ENCODE measurements at regions not wholly inside any gene's neighbourhood (a gene's known extent, or its start where the extent isn't known, plus 50 kb on each side); places are given as distances from the start of the nearest gene placed in this dataset.
"Not testable (repeated sequence)": the region's sequence is repeated elsewhere in the genome, so short reads cannot be mapped to it uniquely, and the experiment has no call there.

DNA sequence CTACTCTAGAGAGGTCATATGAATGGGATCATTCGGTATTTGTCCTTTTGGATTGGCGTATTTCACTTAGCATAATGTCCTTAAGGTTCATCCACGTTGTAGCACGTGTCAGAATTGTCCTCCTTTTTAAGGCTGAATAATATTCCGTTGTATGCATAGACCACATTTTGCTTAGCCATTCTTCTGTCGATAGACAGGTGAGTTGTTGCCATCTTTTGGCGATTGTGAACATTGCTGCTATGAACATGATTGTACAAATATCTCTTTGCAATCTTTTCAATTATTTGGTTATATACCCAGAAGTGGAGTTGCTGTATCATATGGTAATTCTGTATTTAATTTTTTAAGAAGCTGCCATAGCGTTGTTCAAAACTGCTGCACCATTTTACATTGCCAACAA, 52.4 kb upstream of the GOLGA8J start:
- no peak for DNase-seq
- intact Hi-C loops (cut with DNase I): no loop called here

DNA sequence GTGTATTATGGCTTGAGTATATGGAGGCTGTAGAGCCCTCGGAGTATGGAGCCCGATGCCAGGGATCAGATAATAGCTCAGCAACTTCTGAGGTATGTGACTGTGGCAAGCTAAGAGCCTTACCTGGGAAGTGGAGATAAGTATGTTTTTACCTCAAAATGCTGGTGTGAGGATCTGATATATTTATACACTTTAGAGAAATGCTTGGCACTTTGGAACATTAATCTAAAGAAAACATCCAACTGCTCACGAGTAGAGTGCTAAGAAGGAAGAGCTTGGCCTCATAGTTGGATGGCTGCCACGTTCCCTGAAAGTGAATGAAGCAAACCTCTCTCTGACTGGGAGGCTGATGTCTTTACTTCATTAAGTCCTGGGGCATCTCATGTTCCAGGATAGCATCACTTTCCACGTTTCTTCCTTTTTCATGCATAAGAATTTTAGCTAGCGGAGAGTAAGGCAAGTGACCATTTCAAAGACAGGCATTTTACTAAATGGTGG, 58.9 kb upstream of the GOLGA8J start:
- intact Hi-C loops (cut with DNase I): no loop called here
- DNase-seq: peak in 1 of 10 donors; percentile 42

DNA sequence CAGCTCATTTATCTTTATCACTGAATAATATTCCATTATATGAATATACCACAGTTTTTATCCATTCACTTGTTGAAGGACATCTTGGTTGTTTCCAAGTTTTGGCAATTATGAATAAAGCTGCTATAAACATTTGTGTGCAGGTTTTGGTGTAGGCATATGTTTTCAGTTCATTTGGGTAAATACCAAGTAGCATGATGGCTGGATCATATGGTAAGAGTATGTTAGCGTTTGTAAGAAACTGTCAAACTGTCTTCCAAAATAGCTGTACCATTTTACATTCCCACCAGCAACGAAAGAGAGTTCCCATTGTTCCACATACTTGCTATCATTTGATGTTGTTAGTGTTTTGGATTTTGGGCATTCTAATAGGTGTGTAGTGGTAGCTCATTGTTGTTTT, 72.0 kb upstream of the GOLGA8J start:
- no peak for DNase-seq
- intact Hi-C loops (cut with DNase I): no loop called here

DNA sequence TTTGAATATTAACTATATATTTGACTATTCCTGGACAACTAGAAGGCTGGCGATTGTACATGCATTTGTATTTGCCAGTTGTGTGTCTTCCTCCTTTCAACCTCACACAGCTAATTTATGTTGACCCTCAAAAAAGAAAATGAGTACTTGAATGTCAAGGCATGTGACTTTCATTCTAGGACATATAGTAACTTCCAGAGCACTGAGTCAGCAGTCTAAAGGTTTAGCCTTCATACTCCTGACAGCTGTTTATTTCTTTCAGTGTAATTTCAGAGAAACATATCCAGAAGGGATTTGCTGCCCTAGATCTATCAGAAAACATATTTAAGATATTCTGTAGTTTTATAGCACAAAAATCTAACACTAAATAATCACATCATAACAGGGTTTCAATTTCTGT, 74.6 kb upstream of the GOLGA8J start:
- intact Hi-C loops (cut with DNase I): no loop called here

DNA sequence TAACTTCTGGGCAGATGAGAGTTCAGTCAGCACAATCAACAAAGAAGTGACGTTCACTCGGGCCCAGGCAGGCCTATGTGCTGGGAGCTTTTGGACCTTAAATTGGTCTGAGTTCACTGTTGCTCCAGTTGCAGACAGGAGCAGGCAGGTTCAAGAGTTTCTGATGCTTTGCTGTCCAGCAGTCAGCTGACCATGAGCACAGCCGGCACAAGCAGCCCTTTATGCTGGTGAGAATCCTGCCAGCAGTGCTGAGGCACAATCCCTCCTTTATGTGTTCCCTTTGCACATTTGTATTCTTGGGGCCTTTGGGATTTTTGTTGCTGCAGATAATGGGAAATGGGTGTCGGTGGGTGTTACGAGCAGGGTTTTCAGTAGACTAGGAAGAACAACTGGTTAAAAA, 81.2 kb upstream of the GOLGA8J start:
- DNase-seq: peak; percentile 78 to 98 (median 87)
- intact Hi-C loops (cut with DNase I): loop anchor here (5.0 kb wide), 1 partner anchor 41 kb away; no protein-coding TSS in a partner anchor

More for the DNA sequence above, 74.6 kb upstream of the GOLGA8J start:
- no peak for DNase-seq

DNA sequence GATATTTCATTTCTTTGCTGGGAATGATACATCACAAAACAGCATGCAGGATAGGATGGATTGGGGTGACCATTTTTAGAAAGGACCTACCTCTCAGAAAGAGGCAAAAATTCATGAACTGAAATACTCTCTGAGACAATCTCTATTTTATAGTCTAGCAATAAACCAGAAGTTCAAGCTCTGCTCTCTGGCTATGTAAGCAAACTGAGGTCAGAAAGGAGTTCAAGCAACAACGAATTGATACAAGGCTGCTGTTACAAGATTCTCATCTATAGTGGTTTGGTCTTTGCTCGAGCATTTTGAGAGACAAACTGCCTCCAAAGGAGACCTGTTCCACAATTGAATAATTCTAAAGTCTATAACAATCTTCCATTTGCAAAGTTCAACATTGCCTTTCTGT, 84.7 kb upstream of the GOLGA8J start:
- intact Hi-C loops (cut with DNase I): no loop called here
- no peak for DNase-seq

DNA sequence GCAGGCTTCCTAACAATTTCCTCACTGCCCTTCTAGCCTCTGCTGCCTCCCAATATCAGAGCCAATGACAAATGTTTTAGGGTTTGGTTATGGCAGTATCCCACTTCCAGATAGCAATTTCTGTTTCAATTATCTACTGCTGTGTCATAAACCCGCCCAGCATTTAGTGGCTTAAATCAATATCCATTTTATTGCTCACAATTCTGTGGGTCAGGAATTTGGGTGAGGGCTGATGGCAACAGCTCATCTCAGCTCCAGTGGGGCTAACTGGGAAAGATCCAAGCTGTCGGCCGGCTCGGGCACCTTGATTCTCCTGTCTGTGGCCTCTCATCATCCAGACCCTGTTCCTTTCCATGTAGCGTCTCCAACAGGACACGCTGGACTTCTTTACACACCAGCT, 85.3 kb upstream of the GOLGA8J start:
- intact Hi-C loops (cut with DNase I): no loop called here

DNA sequence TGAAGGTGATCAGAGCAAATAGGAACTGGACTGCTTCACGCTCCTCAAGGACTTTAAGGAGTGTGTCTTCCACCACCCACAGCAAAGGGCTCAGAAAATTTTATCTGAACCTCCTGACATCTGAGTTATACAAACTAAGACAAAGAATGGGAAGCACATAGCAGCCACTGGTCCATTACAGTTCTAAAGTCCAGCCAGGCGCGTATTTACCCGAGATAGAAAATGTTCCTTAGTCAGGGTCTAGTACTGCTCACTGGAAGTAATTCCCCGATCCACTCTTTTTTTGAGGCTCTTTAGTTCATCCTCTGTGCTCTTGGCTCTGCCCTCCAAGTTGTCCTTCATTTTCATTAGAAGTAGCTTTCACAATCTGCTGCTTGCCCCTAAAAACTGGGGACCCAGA, 88.5 kb upstream of the GOLGA8J start:
- intact Hi-C loops (cut with DNase I): no loop called here
- no peak for DNase-seq

More for the DNA sequence above, 85.3 kb upstream of the GOLGA8J start:
- no peak for DNase-seq

DNA sequence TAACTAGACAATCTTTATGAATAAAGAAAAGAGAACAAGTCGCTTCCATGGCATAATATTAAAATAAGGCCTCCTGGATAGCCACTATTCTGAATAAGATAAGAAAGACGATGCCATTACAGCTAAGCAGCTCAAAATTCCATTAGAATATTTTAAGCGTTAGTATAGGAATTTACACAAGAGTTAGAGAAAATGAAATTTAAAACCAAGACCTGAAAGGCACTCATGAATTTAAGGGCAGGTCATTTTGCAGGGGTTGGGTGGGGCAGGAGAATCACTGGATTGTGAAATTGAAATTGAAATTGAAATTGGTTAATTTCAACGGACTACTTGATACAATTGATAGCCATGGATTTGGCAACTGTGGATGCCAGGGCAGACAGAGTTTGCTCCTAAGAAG, 91.8 kb upstream of the GOLGA8J start:
- intact Hi-C loops (cut with DNase I): no loop called here
- no peak for DNase-seq

DNA sequence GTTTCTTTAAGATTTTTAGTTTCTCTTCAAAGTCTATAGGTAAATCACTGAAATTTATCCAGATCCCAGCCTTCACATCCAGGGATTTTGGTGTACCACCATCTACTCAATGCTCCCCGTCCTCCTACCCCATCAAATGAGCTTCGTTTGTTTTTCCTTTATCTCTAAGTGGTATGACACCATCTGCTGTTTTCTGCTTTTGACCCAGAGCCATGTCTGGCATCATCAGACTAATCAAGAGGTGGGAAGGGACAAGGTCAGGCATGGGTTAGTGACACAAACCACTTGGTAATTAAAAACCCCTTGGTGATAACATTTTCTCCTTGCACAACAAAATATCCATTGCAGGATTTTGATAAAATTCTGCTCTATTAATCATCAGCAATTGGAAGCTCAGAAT, 92.7 kb upstream of the GOLGA8J start:
- no peak for DNase-seq

DNA sequence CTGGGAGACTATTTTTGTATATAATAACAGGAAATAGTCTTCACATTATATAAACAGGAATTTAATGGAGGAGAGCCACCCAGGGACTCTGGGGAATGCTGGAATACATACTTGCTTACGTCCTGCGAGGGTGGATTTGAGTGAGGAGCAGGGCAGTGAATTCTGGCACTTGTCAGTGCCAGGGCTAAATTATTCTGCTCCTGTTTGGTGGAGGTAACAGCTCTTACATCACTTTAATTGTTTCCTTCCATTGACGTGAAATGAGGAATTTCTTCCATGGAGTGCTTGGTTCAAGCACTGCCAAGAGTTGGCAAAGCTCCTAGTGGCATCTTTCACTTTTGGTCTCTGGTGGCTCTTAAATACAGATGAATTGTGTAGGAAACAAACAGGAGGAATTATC, 94.1 kb upstream of the GOLGA8J start:
- DNase-seq: no peak
- intact Hi-C loops (cut with DNase I): no loop called here

More for the DNA sequence above, 92.7 kb upstream of the GOLGA8J start:
- intact Hi-C loops (cut with DNase I): no loop called here

DNA sequence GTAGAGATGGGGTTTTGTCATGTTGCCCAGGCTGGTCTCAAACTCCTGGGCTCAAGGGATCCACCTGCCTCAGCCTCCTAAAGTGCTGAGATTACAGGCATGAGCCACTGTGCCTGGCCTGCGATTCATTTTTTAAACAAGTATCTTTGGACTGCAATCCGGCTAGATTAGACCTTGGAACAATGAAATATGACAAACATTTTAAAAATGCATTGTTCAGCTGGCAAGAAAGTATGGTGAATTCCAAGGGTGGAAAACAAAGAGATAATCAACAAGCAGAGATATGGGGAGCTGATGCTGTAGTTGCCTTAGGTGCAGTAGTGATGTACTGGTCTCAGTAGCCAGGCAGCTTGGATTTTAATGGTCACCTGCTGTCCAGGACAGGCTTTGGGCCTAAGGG, 95.8 kb upstream of the GOLGA8J start:
- intact Hi-C loops (cut with DNase I): no loop called here
- DNase-seq: no peak

DNA sequence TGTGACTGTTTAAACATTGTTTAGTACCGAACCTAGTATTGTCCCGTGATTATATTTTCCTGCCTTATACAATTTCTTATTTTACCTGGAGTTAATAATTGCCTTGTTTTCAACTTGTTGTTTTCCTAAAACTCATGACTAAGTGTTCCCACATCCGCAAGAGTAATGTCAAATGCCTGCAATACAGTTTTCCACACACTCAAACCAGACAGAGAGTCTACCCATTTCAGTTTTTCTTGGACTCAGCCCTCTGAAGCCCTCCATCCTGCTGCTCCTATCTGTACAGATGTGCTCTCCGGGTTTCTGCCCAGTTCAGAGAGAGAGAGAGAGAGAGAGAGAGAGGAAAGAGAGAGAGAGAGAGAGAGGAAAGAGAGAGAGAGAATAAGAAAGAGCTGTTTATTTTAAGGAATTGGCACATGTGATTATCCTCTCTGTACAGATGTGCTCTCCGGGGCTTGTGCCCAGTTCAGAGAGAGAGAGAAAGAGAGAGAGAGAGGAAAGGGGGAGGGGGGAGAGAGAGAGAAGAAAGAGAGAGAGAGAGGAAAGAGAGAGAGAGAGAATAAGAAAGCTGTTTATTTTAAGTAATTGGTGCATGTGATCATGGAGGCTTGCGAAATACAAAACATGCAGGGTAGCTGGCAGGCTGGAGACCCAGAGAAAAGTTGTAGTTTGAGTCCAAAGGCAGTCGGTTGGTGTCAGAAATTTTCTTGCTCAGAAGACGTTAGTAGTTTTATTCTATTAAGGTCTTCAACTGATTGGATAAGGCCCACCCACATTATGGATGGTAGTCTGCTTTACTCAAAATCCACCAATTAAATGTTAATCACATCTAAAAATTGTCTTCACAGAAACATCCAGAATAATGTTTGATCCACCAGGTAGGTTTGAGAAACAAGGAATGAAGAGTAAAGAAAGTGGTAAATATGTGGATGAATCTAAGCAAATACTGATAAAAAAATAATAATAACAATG, 104.1 kb upstream of the GOLGA8J start:
- no peak for DNase-seq
- intact Hi-C loops (cut with DNase I): no loop called here

DNA sequence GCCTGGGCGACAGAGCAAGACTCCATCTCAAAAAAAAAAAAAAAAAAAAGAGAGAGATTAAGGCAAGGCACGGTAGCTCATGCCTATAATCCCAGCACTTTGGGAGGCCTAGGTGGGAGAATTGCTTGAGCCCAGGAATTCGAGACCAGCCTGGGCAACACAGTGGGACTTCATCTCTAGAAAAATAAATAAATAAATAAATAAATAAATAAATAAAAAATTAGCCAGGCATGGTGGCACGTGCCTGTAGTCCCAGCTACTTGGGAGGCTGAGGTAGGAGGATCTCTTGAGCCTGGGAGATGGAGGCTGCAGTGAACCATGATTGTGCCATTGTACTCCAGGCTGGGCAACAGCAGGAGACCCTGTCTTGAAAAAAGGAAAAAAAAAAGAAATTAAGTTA, 108.7 kb upstream of the GOLGA8J start:
- DNase-seq; intact Hi-C loops (cut with DNase I): not testable (repeated sequence)

DNA sequence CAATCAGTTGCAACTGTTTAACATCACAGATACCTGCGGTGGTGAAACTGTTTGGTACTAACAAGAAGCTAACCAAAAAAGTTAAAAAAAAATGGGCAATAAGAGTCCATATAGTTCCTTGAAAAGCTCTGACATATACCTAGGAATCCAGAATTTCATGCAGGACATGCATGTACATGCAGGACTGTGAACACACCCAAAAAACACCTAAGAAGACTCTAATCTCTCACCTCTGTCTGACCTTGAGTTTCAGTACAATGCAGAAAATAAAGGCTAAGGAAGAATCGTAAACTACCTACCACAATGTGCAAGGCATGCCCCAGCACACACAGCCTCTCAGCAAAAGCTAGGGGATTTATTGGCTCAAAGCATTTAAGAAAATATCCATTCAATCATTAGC, 110.7 kb upstream of the GOLGA8J start:
- intact Hi-C loops (cut with DNase I): no loop called here
- no peak for DNase-seq

DNA sequence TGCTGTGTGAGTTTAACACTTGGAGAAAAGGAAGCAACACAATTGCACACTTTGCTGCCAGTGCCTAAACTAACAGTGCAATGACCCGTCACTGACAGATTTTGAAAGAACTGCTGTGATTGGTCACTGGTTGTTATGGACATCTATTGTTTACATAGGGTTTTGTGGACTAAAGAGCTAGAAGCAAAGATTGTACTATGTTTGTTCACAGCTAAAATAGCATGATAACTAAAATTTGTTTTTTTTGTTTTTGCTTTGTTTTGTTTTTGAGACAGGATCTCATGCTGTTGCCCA, 112.4 kb upstream of the GOLGA8J start:
- intact Hi-C loops (cut with DNase I): no loop called here
- DNase-seq: no peak

DNA sequence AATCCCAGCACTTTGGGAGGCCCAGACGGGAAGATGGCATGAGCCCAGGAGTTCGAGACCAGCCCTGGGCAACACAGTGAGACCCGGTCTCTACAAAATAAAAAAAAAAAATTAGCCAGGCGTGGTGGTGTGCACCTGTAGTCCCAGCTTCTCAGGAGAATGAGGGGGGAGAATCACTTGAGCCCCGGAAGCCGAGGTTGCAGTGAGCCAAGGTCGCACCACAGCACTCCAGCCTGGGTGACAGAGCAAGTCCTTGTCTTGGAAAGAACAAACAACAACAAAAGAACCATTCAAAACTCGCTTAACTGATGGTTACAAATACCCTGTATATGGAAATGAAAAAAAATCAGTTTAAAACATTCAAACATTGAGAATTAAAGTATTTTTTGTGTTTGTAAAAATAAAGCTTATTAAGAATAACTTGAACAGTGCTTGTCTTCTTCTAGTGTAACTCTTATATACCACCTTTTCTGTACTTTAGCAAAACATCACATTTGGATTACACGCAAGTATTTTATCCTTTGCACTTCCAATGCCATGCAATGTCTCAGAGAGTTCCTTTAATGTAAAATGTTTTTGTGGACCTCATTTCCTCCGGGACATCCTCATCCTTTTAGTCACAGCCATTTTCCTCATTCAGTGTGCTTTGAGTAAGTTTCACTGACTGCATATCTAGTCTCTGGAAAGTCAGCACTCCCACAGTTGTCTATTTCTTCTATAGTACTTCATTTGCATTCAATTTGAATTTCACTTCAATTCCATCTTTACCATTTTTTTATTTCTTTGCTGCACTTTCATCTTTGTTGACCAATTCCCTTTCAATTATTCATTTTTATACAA, 113.0 kb upstream of the GOLGA8J start:
- DNase-seq: peak in 8 of 10 donors; percentile 25 to 89 (median 54)
- intact Hi-C loops (cut with DNase I): no loop called here

DNA sequence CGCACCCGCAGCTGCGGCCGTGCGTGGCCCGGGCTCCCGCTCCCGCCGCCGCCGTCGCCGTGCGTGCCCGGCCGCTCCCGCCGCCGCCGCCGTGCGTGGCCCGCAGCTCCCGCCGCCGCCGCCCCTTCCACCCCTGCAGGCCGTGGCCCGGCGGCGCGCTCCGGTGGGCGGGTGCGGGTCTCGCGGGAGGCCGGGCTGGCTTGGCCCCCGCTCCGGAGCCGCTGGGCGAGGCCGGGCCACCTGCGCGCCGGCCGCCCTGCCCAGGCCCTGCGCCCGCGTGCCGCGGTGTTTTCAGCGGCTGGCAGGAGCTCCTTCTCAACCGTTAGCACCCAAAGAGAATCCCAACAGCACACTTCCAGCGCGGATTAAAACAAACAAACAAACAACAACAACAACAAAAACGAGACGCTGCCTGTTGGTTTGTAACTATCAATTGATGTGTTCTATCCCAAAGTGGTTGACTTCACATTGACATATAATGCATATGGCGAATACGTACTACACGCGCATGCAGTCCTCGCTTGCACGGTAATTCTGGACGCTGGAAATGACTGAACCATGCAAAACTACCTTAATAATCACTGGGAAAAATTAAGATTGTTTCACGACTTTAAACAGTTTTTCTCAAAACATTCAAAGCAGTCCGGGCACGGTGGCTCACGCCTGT, 113.7 kb upstream of the GOLGA8J start:
- intact Hi-C loops (cut with DNase I): no loop called here
- peak in 6 of 10 donors; percentile 14 to 88 (median 45) for DNase-seq

DNA sequence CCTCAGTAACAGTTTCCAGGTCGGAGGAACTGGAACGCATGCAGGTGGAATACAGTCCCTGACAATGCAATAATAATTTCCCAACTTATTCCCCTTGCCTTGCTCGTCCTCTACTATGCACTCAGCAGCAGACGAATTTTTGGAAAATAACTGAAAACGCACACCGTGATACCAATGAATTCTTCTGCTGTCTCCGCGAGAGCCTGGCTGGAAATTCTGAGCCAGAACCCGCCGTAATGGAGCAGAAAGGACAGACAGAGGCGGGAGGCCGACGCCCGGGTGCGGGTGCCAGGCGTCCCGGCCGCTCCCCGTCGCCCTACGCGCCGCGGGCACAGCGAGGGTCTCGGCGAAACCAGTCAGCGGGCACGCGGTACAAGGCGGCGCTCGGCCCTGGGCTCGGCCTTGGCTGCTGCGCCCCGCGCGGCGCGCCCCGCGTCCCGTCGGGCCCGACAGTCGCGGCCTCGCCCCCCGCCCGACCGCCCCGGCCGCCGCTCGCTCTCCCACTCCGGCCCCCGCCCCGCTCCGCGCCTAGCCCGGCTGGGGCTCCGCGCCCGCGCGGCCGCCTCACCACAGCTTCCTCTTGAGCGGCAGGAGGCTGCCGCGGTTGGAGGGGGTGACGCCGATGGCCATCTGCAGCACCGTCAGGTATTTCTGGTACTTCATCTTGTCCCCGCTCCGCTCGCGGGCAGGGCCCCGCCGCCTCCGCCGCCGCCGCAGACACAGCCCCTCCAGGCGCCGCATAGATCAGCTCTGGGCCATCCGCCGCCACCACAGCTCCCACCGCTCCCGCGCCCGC, 114.5 kb upstream of the GOLGA8J start:
- intact Hi-C loops (cut with DNase I): no loop called here
- DNase-seq: peak in 9 of 10 donors; percentile 28 to 92 (median 45)

DNA sequence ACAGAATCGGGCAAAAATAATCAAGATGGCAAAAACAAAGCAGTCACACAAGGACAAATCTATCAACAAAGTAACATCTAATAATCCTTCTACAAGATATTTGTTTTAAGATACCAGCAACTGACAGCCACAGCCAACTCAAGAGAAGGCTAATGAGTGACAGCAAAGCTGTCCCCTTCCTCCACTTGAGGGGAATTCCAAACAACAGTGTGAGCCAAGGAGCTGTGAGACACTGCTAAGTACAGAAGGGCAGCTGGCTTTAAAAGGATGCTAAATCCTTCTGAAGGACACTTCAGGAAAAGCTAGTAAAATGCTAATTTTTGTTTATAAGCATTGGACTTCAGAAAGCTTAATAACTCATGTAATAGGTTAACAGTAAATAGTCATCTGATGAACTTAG, 120.3 kb upstream of the GOLGA8J start:
- intact Hi-C loops (cut with DNase I): no loop called here
- no peak for DNase-seq

All from posterior cingulate gyrus (tissue), 11 donors.